H1 (cell line): ENCODE measurements at regions not wholly inside any gene's neighbourhood (a gene's known extent, or its start where the extent isn't known, plus 50 kb on each side); places are given as distances from the start of the nearest gene placed in this dataset.

Experiments
- BRCA1 ChIP-seq: IDR thresholded peaks from 2 replicates; pipeline ENCODE4 v1.6.1; 2012; ENCODE audit warnings: low read depth, low read length, improper control_type of control experiment
- CHD1 ChIP-seq: IDR thresholded peaks from 2 replicates; pipeline ENCODE4 v1.6.1; 2012; ENCODE audit warnings: low read depth, low read length, improper control_type of control experiment
- EZH2 ChIP-seq: fragments of 200-600 bp; sonication (generic); IDR thresholded peaks from 2 replicates; pipeline ENCODE4 v1.7.1; 2012; ENCODE audit warnings: low read depth, mild to moderate bottlenecking, moderate library complexity, low read length, inconsistent platforms; ENCODE audit not compliant: severe bottlenecking
- HDAC2 ChIP-seq, 2 experiments: fragments of 300-600 bp in 1 of 2; sonication (generic) in 1 of 2; IDR thresholded peaks; 2 replicates each; pipeline ENCODE4 v1.6.1; 2011 to 2012; ENCODE audit warnings: low read depth in 2 of 2, low read length in 2 of 2, mild to moderate bottlenecking in 2 of 2, moderate library complexity in 2 of 2, borderline replicate concordance in 1 of 2, inconsistent platforms in 1 of 2
- JUN ChIP-seq: IDR thresholded peaks from 2 replicates; pipeline ENCODE4 v1.6.1; 2011; ENCODE audit warnings: low read depth, mild to moderate bottlenecking, improper control_type of control experiment, low read length
- KDM1A ChIP-seq: fragments of 200-600, 300-600 bp; sonication (generic); IDR thresholded peaks from 2 replicates; pipeline ENCODE4 v1.7.1; 2016; ENCODE audit warnings: mild to moderate bottlenecking, low read length, borderline replicate concordance
- POLR2AphosphoS5 ChIP-seq: IDR thresholded peaks from 2 replicates; pipeline ENCODE4 v1.6.1; 2011; ENCODE audit warnings: low read depth, low read length
- RNF2 ChIP-seq: fragments of 200-900, 300-1000 bp; sonication (generic); IDR thresholded peaks from 2 replicates; pipeline ENCODE4 v1.7.1; 2016; ENCODE audit warnings: borderline replicate concordance, low read depth, mild to moderate bottlenecking, antibody characterized with exemption, low read length; ENCODE audit not compliant: poor library complexity, severe bottlenecking; ENCODE audit errors: missing control alignments
- SP1 ChIP-seq: IDR thresholded peaks from 2 replicates; pipeline ENCODE4 v1.6.1; 2011; ENCODE audit warnings: low read depth, low read length
- TF ChIP-seq, protein P1 (sequence below), 3 experiments: IDR thresholded peaks; 1 replicate in 2 of 3; 2 replicates in 1 of 3; pipeline versions ENCODE4 v1.5.1 to v1.6.1; 2011; ENCODE audit warnings: low read length in 3 of 3, mild to moderate bottlenecking in 3 of 3, inconsistent platforms in 2 of 3, low read depth in 1 of 3, moderate library complexity in 1 of 3; ENCODE audit not compliant: insufficient read depth in 1 of 3; ENCODE audit errors: control extremely low read depth in 1 of 3

DNA sequence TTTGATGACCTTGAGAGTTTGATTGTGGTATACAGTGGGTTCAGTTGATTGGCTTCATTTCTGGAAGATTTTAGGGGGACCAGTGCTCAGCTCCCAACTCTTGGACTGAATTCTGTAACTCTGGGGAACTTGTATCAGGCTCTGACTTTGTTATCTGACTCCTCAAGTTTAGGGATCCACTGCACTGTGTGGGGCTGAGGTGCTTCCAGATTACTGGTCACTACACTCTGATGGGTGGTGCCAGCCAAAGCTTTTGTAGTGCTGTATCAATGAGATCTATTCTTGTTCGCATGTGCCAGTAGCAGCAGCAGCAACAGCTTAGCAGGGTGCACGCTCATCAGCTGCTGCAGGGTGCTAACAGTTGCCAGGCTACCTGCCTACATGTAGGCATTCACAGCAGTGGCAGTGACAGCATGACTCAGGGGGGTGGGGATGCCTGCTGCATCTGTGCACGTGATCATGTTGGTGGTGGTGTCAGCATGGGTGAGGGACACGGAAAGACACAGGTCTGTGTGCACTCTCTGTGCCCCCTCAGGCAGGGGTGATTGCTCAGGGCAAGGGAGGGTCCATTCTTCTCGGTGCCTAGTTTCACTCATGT is 438.8 kb upstream of the SEMA6A start:
- TF ChIP-seq POLR2AphosphoS5 (no peak), KDM1A (no peak), SP1 (no peak), JUN (no peak), HDAC2 (IDR thresholded peaks at IDR 0.05; ENCODE audit: borderline replicate concordance in 1 of 2, low read depth in 2 of 2, low read length in 2 of 2) (no peak), CHD1 (no peak), EZH2 (no peak), RNF2 (no peak), BRCA1 (no peak)
- TF ChIP-seq, protein P1, sequence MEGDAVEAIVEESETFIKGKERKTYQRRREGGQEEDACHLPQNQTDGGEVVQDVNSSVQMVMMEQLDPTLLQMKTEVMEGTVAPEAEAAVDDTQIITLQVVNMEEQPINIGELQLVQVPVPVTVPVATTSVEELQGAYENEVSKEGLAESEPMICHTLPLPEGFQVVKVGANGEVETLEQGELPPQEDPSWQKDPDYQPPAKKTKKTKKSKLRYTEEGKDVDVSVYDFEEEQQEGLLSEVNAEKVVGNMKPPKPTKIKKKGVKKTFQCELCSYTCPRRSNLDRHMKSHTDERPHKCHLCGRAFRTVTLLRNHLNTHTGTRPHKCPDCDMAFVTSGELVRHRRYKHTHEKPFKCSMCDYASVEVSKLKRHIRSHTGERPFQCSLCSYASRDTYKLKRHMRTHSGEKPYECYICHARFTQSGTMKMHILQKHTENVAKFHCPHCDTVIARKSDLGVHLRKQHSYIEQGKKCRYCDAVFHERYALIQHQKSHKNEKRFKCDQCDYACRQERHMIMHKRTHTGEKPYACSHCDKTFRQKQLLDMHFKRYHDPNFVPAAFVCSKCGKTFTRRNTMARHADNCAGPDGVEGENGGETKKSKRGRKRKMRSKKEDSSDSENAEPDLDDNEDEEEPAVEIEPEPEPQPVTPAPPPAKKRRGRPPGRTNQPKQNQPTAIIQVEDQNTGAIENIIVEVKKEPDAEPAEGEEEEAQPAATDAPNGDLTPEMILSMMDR (IDR thresholded peaks at IDR 0.05; ENCODE audit: control extremely low read depth in 1 of 3, insufficient read depth in 1 of 3, low read depth in 1 of 3, low read length in 3 of 3), result no peak
